ENCODE measurements at regions not wholly inside any gene's neighbourhood (a gene's known extent, or its start where the extent isn't known, plus 50 kb on each side); places are given as distances from the start of the nearest gene placed in this dataset.

- Histone ChIP-seq H3K27me3 (no peaks in the 10 kb centered on the region), H3K9me3 (no peaks in the 10 kb centered on the region), H3K9ac (no peak overlapping the region), H3K4me3 (no peak overlapping the region), H4K20me1 (no peaks in the 10 kb centered on the region), H3K4me2 (no peak overlapping the region), H3K4me1 (peaks cover 15% of the 10 kb centered on the region), H3K27ac (no peak overlapping the region), H3K36me3 (no peaks in the 10 kb centered on the region)
- no peak for TF ChIP-seq Cebpa-rat (IDR thresholded peaks at IDR 0.05)
Measured at GRCh38 chr15:31250033-31250432, 76.6 kb upstream of the KLF13 start.

- Histone ChIP-seq H3K4me3 (no peak overlapping the region), H3K9ac (no peak overlapping the region)
- TF ChIP-seq Cebpa-rat (IDR thresholded peaks at IDR 0.05), result no peak
Measured at GRCh38 chr15:31251165-31251564, 75.5 kb upstream of the KLF13 start.

GRCh38 chr15:31252171-31252785, 74.4 kb upstream of the KLF13 start:
- H3K4me2 ChIP-seq, result no peak overlapping the region
- H3K4me3 ChIP-seq, result no peak overlapping the region
- H3K9me3 ChIP-seq, result no peaks in the 10 kb centered on the region
- TF ChIP-seq Cebpa-rat (IDR thresholded peaks at IDR 0.05), result no peak
- no peaks in the 10 kb centered on the region for H3K36me3 ChIP-seq
- H3K4me1 ChIP-seq, result peaks cover 35% of the 10 kb centered on the region
- no peak overlapping the region for H3K9ac ChIP-seq
- H3K27ac ChIP-seq, result no peak overlapping the region
- no peaks in the 10 kb centered on the region for H4K20me1 ChIP-seq
- no peaks in the 10 kb centered on the region for H3K27me3 ChIP-seq

More at GRCh38 chr15:31251165-31251564, 75.5 kb upstream of the KLF13 start:
- Histone ChIP-seq H3K9me3 (no peaks in the 10 kb centered on the region), H3K36me3 (no peaks in the 10 kb centered on the region), H3K27me3 (no peaks in the 10 kb centered on the region), H3K27ac (no peak overlapping the region), H3K4me2 (no peak overlapping the region), H4K20me1 (no peaks in the 10 kb centered on the region), H3K4me1 (peaks cover 23% of the 10 kb centered on the region)

GRCh38 chr15:31254431-31255175, 72.0 kb upstream of the KLF13 start:
- TF ChIP-seq Cebpa-rat (IDR thresholded peaks at IDR 0.05), result no peak
- Histone ChIP-seq H3K4me1 (peaks cover 37% of the 10 kb centered on the region), H3K4me3 (no peak overlapping the region), H3K4me2 (peak overlapping the region; percentile 71), H3K9ac (no peak overlapping the region), H3K9me3 (no peaks in the 10 kb centered on the region), H3K27me3 (no peaks in the 10 kb centered on the region), H3K27ac (no peak overlapping the region), H3K36me3 (no peaks in the 10 kb centered on the region), H4K20me1 (no peaks in the 10 kb centered on the region)

GRCh38 chr15:31255176-31255510, 71.5 kb upstream of the KLF13 start:
- Histone ChIP-seq H3K36me3 (no peaks in the 10 kb centered on the region), H3K27me3 (no peaks in the 10 kb centered on the region), H3K27ac (0 out of 2 replicates have a peak overlapping the region, but pooled peaks have one; percentile 35), H3K9me3 (no peaks in the 10 kb centered on the region), H3K4me3 (no peak overlapping the region), H3K4me1 (peaks cover 37% of the 10 kb centered on the region), H3K9ac (no peak overlapping the region), H4K20me1 (no peaks in the 10 kb centered on the region), H3K4me2 (peak overlapping the region; percentile 71)
- TF ChIP-seq Cebpa-rat (IDR thresholded peaks at IDR 0.05), result no peak

- H3K4me2 ChIP-seq, result peak overlapping the region; percentile 71
- 0 out of 2 replicates have a peak overlapping the region, but pooled peaks have one; percentile 35 for H3K27ac ChIP-seq
Measured at GRCh38 chr15:31255732-31256377, 70.8 kb upstream of the KLF13 start.

GRCh38 chr15:31256378-31257265, 70.0 kb upstream of the KLF13 start:
- Histone ChIP-seq H4K20me1 (no peaks in the 10 kb centered on the region), H3K36me3 (no peaks in the 10 kb centered on the region), H3K9me3 (no peaks in the 10 kb centered on the region), H3K4me3 (no peak overlapping the region), H3K27ac (0 out of 2 replicates have a peak overlapping the region, but pooled peaks have one; percentile 35), H3K4me2 (peak overlapping the region; percentile 71), H3K9ac (no peak overlapping the region), H3K4me1 (peaks cover 42% of the 10 kb centered on the region), H3K27me3 (no peaks in the 10 kb centered on the region)
- TF ChIP-seq Cebpa-rat (IDR thresholded peaks at IDR 0.05), result no peak

More at GRCh38 chr15:31255732-31256377, 70.8 kb upstream of the KLF13 start:
- Histone ChIP-seq H3K4me3 (no peak overlapping the region), H3K9ac (no peak overlapping the region), H3K9me3 (no peaks in the 10 kb centered on the region), H3K36me3 (no peaks in the 10 kb centered on the region), H4K20me1 (no peaks in the 10 kb centered on the region), H3K27me3 (no peaks in the 10 kb centered on the region), H3K4me1 (peaks cover 37% of the 10 kb centered on the region)
- TF ChIP-seq Cebpa-rat (IDR thresholded peaks at IDR 0.05), result no peak

- Histone ChIP-seq H3K36me3 (no peaks in the 10 kb centered on the region), H3K4me1 (peaks cover 48% of the 10 kb centered on the region), H3K4me3 (no peak overlapping the region), H4K20me1 (no peaks in the 10 kb centered on the region), H3K27me3 (no peaks in the 10 kb centered on the region), H3K4me2 (peak overlapping the region; percentile 71; the same call in 1 of the 2 replicates), H3K9me3 (no peaks in the 10 kb centered on the region), H3K9ac (no peak overlapping the region), H3K27ac (no peak overlapping the region)
- TF ChIP-seq Cebpa-rat (IDR thresholded peaks at IDR 0.05), result no peak
Measured at GRCh38 chr15:31257286-31257685, 69.3 kb upstream of the KLF13 start.

GRCh38 chr15:31258260-31258659, 68.4 kb upstream of the KLF13 start:
- TF ChIP-seq Cebpa-rat (IDR thresholded peaks at IDR 0.05), result no peak
- H3K4me2 ChIP-seq, result no peak overlapping the region

More at GRCh38 chr15:31258260-31258659, 68.4 kb upstream of the KLF13 start:
- no peaks in the 10 kb centered on the region for H3K27me3 ChIP-seq
- no peaks in the 10 kb centered on the region for H3K36me3 ChIP-seq
- no peaks in the 10 kb centered on the region for H3K9me3 ChIP-seq
- peaks cover 58% of the 10 kb centered on the region for H3K4me1 ChIP-seq
- no peak overlapping the region for H3K27ac ChIP-seq
- no peak overlapping the region for H3K4me3 ChIP-seq
- H3K9ac ChIP-seq, result no peak overlapping the region
- peaks cover under 1% of the 10 kb centered on the region for H4K20me1 ChIP-seq

All from BLaER1 (cell line).